OCI-LY3 (cell line): ENCODE measurements at regions not wholly inside any gene's neighbourhood (a gene's known extent, or its start where the extent isn't known, plus 50 kb on each side); places are given as distances from the start of the nearest gene placed in this dataset.

Experiments used
- H2AFZ ChIP-seq: fragments of 200-600, 300-600 bp; shearing (Covaris generic); 2 replicates; pipeline ENCODE4 v1.6.0; 2014; ENCODE audit warnings: antibody characterized with exemption, low read depth, low read length
- H3K27ac ChIP-seq: fragments of 200-600, 300-600 bp; sonication (generic); 2 replicates; pipeline ENCODE4 v1.5.1; 2014; ENCODE audit warnings: mild to moderate bottlenecking, low read length, moderate library complexity, mixed read lengths
- H3K27me3 ChIP-seq: fragments of 200-600, 300-600 bp; sonication (generic); 2 replicates; pipeline ENCODE4 v1.6.1; 2014; ENCODE audit warnings: low read depth, low read length, mixed read lengths
- H3K36me3 ChIP-seq: fragments of 200-600, 300-600 bp; sonication (generic); replicated peaks from 2 replicates; pipeline ENCODE3; 2014; ENCODE audit warnings: low read depth, low read length, mixed read lengths
- H3K4me1 ChIP-seq: fragments of 300-600, 200-600 bp; sonication (generic); 2 replicates; pipeline ENCODE4 v1.6.1; 2014; ENCODE audit warnings: low read length, mixed read lengths
- H3K4me2 ChIP-seq: fragments of 200-600, 300-600 bp; sonication (generic); 2 replicates; pipeline ENCODE4 v1.6.1; 2014; ENCODE audit warnings: low read length, mixed read lengths
- H3K4me3 ChIP-seq: fragments of 300-600, 200-600 bp; sonication (generic); 2 replicates; pipeline ENCODE4 v1.5.1; 2014; ENCODE audit warnings: antibody characterized with exemption, mild to moderate bottlenecking, low read length, moderate library complexity
- H3K79me2 ChIP-seq: fragments of 300-600, 200-600 bp; shearing (Covaris generic); 2 replicates; pipeline ENCODE4 v1.6.1; 2014; ENCODE audit warnings: mild to moderate bottlenecking, low read length, mixed read lengths
- H3K9ac ChIP-seq: fragments of 300-600, 200-600 bp; shearing (Covaris generic); 2 replicates; pipeline ENCODE4 v1.6.0; 2014; ENCODE audit warnings: mild to moderate bottlenecking, low read length, moderate library complexity
- H3K9me3 ChIP-seq: fragments of 200-600, 300-600 bp; shearing (Covaris generic); 2 replicates; pipeline ENCODE4 v1.6.1; 2014; ENCODE audit warnings: low read length, mixed read lengths; ENCODE audit not compliant: insufficient read depth
- H4K20me1 ChIP-seq: fragments of 200-600, 300-600 bp; sonication (generic); 2 replicates; pipeline ENCODE4 v1.6.1; 2016; ENCODE audit warnings: low read length, mixed read lengths; ENCODE audit not compliant: insufficient read depth
- EZH2phosphoT487 ChIP-seq: fragments of 200-600 bp; shearing (Covaris generic); IDR thresholded peaks from 2 replicates; pipeline ENCODE4 v1.6.1; 2018; ENCODE audit warnings: antibody characterized with exemption, mixed run types, low read depth
- TF ChIP-seq, protein P1 (sequence below): fragments of 200-600, 300-600 bp; sonication (generic); IDR thresholded peaks from 2 replicates; pipeline ENCODE4 v1.5.1; 2014; ENCODE audit warnings: antibody characterized with exemption, low read length, low read depth

DNA sequence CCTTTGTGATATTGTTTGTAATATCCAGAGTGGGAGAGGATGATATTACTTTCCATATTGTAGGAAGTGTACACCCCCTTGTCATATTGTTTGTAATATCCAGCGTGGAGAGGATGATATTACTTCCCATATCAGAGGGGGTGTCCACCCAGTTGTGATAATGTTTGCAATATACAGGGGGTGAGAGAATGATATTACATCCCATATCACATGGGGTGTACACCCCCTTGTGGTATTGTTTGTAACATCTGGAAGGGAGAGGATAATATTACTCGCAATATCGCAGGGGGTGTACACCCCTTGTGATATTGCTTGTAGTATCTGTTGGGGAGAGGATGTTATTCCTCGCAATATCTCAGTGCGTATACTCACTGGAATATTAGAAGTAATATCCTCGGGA lies 61.5 kb downstream of the PRSS23 start:
- no peak overlapping the region for H3K27ac ChIP-seq
- no peaks in the 10 kb centered on the region for H4K20me1 ChIP-seq
- no peak for TF ChIP-seq EZH2phosphoT487
- TF ChIP-seq, protein P1, sequence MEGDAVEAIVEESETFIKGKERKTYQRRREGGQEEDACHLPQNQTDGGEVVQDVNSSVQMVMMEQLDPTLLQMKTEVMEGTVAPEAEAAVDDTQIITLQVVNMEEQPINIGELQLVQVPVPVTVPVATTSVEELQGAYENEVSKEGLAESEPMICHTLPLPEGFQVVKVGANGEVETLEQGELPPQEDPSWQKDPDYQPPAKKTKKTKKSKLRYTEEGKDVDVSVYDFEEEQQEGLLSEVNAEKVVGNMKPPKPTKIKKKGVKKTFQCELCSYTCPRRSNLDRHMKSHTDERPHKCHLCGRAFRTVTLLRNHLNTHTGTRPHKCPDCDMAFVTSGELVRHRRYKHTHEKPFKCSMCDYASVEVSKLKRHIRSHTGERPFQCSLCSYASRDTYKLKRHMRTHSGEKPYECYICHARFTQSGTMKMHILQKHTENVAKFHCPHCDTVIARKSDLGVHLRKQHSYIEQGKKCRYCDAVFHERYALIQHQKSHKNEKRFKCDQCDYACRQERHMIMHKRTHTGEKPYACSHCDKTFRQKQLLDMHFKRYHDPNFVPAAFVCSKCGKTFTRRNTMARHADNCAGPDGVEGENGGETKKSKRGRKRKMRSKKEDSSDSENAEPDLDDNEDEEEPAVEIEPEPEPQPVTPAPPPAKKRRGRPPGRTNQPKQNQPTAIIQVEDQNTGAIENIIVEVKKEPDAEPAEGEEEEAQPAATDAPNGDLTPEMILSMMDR = 0 out of 2 replicates have a peak, but pooled peaks have one; percentile 19
- no peak overlapping the region for H3K4me3 ChIP-seq
- no peak overlapping the region for H3K4me2 ChIP-seq
- peaks cover 11% of the 10 kb centered on the region; the same call in 1 of the 2 replicates for H3K27me3 ChIP-seq
- no peaks in the 10 kb centered on the region for H3K9me3 ChIP-seq
- H3K9ac ChIP-seq = no peak overlapping the region
- H3K79me2 ChIP-seq = no peaks in the 10 kb centered on the region
- H2AFZ ChIP-seq = no peak overlapping the region
- H3K4me1 ChIP-seq = no peaks in the 10 kb centered on the region
- no peaks in the 10 kb centered on the region for H3K36me3 ChIP-seq

DNA sequence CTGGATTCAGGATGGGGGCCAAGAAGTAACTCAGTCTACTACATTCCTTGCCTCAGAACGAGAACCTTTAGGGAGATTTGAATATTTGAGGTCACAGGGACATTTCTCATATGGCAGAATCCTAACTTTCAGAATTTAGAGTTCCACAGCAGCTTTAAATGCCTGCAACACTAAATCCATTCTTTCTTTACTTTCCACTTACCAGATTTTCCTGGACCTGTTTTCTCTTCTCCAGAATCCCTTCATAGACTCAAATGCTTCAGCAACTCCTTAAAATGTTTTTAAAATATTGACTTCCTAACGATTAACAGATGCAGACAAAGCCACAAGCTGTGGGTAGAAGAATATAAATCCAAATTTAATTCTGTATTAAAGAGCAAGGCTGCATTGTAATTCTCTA lies 63.1 kb downstream of the PRSS23 start:
- H3K9me3 ChIP-seq = no peaks in the 10 kb centered on the region
- no peaks in the 10 kb centered on the region for H4K20me1 ChIP-seq
- no peak overlapping the region for H3K27ac ChIP-seq
- H2AFZ ChIP-seq = no peak overlapping the region
- H3K9ac ChIP-seq = no peak overlapping the region
- H3K4me1 ChIP-seq = no peaks in the 10 kb centered on the region
- TF ChIP-seq, protein P1 = no peak
- TF ChIP-seq EZH2phosphoT487 = no peak
- H3K4me3 ChIP-seq = no peak overlapping the region
- no peak overlapping the region for H3K4me2 ChIP-seq
- H3K36me3 ChIP-seq = no peaks in the 10 kb centered on the region
- H3K27me3 ChIP-seq = peaks cover 7% of the 10 kb centered on the region; the same call in 1 of the 2 replicates
- no peaks in the 10 kb centered on the region for H3K79me2 ChIP-seq

DNA sequence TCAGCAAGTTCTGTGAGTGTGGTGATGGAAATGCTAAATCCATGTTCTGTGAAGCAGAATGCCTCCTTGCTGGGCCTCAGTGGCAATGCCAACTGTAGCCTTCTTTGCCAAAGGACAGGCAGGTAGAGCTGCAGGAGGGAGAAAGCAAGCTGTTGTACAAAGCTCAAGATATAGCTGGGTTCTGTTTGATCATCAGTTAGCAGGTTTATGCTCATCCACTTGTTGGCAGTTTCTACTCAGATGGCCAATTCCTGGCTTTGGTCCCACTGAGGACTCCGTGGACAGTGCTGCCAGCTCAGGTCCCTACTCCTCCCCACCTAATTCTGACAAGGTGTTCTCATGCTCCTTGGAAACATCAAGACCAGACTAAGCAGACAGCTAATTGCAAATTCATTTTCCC lies 65.1 kb downstream of the PRSS23 start:
- H3K27me3 ChIP-seq = no peaks in the 10 kb centered on the region
- no peak overlapping the region for H3K9ac ChIP-seq
- H3K79me2 ChIP-seq = no peaks in the 10 kb centered on the region
- no peaks in the 10 kb centered on the region for H3K36me3 ChIP-seq
- TF ChIP-seq EZH2phosphoT487 = no peak
- TF ChIP-seq, protein P1 = no peak
- no peaks in the 10 kb centered on the region for H3K4me1 ChIP-seq
- no peaks in the 10 kb centered on the region for H4K20me1 ChIP-seq
- no peak overlapping the region for H3K4me2 ChIP-seq
- H3K9me3 ChIP-seq = no peaks in the 10 kb centered on the region
- no peak overlapping the region for H3K27ac ChIP-seq
- H3K4me3 ChIP-seq = no peak overlapping the region
- no peak overlapping the region for H2AFZ ChIP-seq

DNA sequence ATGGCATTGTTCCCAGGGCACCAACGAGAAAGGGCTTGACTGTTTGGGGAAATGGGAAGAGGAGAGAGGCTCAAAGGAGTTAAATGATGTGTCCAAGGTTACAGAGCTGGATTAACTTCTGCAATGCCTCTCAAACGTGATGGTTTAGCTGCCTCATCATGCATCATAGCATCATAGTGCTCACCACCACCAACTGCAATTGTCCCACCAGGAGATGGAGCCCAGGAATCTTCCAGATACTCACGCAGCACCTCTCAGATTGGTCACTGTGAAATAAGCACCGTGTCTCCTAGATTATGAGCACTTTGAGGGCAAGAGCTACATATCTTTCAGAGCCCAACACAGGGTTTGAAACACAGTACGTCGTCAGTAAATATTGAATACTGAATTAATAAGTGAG lies 69.2 kb downstream of the PRSS23 start:
- no peak overlapping the region for H3K9ac ChIP-seq
- H3K4me1 ChIP-seq = no peaks in the 10 kb centered on the region
- no peak overlapping the region for H3K4me3 ChIP-seq
- no peaks in the 10 kb centered on the region for H4K20me1 ChIP-seq
- H2AFZ ChIP-seq = 0 out of 2 replicates have a peak overlapping the region, but pooled peaks have one; percentile 17
- TF ChIP-seq, protein P1 = no peak
- TF ChIP-seq EZH2phosphoT487 = no peak
- H3K27me3 ChIP-seq = peaks cover 4% of the 10 kb centered on the region; the same call in 1 of the 2 replicates
- no peaks in the 10 kb centered on the region for H3K9me3 ChIP-seq
- no peak overlapping the region for H3K27ac ChIP-seq
- no peaks in the 10 kb centered on the region for H3K36me3 ChIP-seq
- H3K79me2 ChIP-seq = no peaks in the 10 kb centered on the region
- H3K4me2 ChIP-seq = no peak overlapping the region
